ENCODE measurements at regions not wholly inside any gene's neighbourhood (a gene's known extent, or its start where the extent isn't known, plus 50 kb on each side); places are given as distances from the start of the nearest gene placed in this dataset.

- no peaks in the 10 kb centered on the region for H3K9me3 Mint-ChIP-seq
- DNase-seq (ENCODE audit: low spot score) (no peak), ATAC-seq (no peak)
- no peak for TF ChIP-seq ZNF331 (CRISPR knock-in tag; IDR thresholded peaks at IDR 0.05; ENCODE audit: low read depth)
- no peak for TF ChIP-seq NANOG (IDR thresholded peaks at IDR 0.05; ENCODE audit: borderline replicate concordance)
- TF ChIP-seq CREB1 (CRISPR knock-in tag; IDR thresholded peaks at IDR 0.05; ENCODE audit: low read depth) = no peak
- TF ChIP-seq ZNF114 (CRISPR knock-in tag; IDR thresholded peaks at IDR 0.05) = no peak
- TF ChIP-seq ZNF462 (CRISPR knock-in tag; IDR thresholded peaks at IDR 0.05) = no peak
- no peak for TF ChIP-seq REST (IDR thresholded peaks at IDR 0.05; ENCODE audit: unreplicated experiment)
- no peak for TF ChIP-seq ETS1 (IDR thresholded peaks at IDR 0.05)
- TF ChIP-seq, protein P1, sequence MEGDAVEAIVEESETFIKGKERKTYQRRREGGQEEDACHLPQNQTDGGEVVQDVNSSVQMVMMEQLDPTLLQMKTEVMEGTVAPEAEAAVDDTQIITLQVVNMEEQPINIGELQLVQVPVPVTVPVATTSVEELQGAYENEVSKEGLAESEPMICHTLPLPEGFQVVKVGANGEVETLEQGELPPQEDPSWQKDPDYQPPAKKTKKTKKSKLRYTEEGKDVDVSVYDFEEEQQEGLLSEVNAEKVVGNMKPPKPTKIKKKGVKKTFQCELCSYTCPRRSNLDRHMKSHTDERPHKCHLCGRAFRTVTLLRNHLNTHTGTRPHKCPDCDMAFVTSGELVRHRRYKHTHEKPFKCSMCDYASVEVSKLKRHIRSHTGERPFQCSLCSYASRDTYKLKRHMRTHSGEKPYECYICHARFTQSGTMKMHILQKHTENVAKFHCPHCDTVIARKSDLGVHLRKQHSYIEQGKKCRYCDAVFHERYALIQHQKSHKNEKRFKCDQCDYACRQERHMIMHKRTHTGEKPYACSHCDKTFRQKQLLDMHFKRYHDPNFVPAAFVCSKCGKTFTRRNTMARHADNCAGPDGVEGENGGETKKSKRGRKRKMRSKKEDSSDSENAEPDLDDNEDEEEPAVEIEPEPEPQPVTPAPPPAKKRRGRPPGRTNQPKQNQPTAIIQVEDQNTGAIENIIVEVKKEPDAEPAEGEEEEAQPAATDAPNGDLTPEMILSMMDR (conservative IDR thresholded peaks at IDR 0.05; ENCODE audit: low read depth in 2 of 2) = no peak
- no peak for TF ChIP-seq EZH2 (IDR thresholded peaks at IDR 0.05; ENCODE audit: low read depth, unreplicated experiment)
- TF ChIP-seq EZH2phosphoT487 (IDR thresholded peaks at IDR 0.05; ENCODE audit: unreplicated experiment) = no peak
- no peak for TF ChIP-seq POLR2AphosphoS5 (IDR thresholded peaks at IDR 0.05; ENCODE audit: low read depth)
- no peak for TF ChIP-seq JUNB (IDR thresholded peaks at IDR 0.05; ENCODE audit: unreplicated experiment)
- no peak for TF ChIP-seq STAT1 (IDR thresholded peaks at IDR 0.05; ENCODE audit: unreplicated experiment)
- peaks cover 2% of the 10 kb centered on the region for H3K27me3 Mint-ChIP-seq (ENCODE audit: insufficient read depth, low read depth, poor library complexity)
- Histone ChIP-seq H3K4me1 (ENCODE audit: insufficient read depth) (0 out of 2 replicates have a peak, but pooled peaks cover 6% of the 10 kb centered on the region), H3K9me2 (ENCODE audit: insufficient read depth) (no peaks in the 10 kb centered on the region; the same call in 1 of the 2 replicates), H2AFZ (no peak overlapping the region), H4K20me1 (replicated peaks; ENCODE audit: insufficient read depth) (no peaks in the 10 kb centered on the region), H3K4me3 (no peak overlapping the region), H3K36me3 (ENCODE audit: insufficient read depth) (no peaks in the 10 kb centered on the region), H3K4me2 (no peak overlapping the region), H3K27me3 (ENCODE audit: insufficient read depth) (no peaks in the 10 kb centered on the region), H3K27ac (ENCODE audit: low read depth) (no peak overlapping the region), H3F3A (replicated peaks; ENCODE audit: low read depth) (no peaks in the 10 kb centered on the region), H3K79me2 (replicated peaks; ENCODE audit: insufficient read depth) (no peaks in the 10 kb centered on the region)
- H3K4me3 Mint-ChIP-seq = no peak overlapping the region
- H3K4me1 Mint-ChIP-seq = peaks cover 10% of the 10 kb centered on the region
- H3K36me3 Mint-ChIP-seq (ENCODE audit: low read depth) = no peaks in the 10 kb centered on the region
- no peak overlapping the region for H3K27ac Mint-ChIP-seq
Measured at GRCh38 chr18:73840319-73840945, 307.2 kb downstream of the FBXO15 start.

Data from GM23338 (cell line).